Thyroid gland (tissue), 4 donors: ENCODE measurements at regions not wholly inside any gene's neighbourhood (a gene's known extent, or its start where the extent isn't known, plus 50 kb on each side); places are given as distances from the start of the nearest gene placed in this dataset.

ENCODE experiments used
- DNase-seq, 2 donors: peaks; one replicate each; pipeline ENCODE4 v3.0.0-alpha.2; 2019
- H3K27ac ChIP-seq, 3 donors: fragments of 200-600 bp; sonication (generic); 1 replicate in 2 of 3; 2 replicates in 1 of 3; pipeline ENCODE4 v1.5.1; 2016 to 2019; ENCODE audit warnings: mild to moderate bottlenecking in 1 of 3, moderate library complexity in 1 of 3
- H3K27me3 ChIP-seq: fragments of 200-600 bp; sonication (generic); one replicate; pipeline ENCODE4 v1.5.1; 2019
- H3K36me3 ChIP-seq, 2 donors: fragments of 200-600 bp; sonication (generic); one replicate each; pipeline ENCODE4 v1.5.1; 2016 to 2019
- H3K4me1 ChIP-seq, 2 donors: fragments of 200-600 bp; sonication (generic); one replicate each; pipeline ENCODE4 v1.5.1; 2017 to 2019
- H3K4me3 ChIP-seq, 3 donors: fragments of 200-600 bp; sonication (generic); replicated peaks in 1 of 3; 1 replicate in 2 of 3; 2 replicates in 1 of 3; pipeline ENCODE4 v1.5.1; 2016; ENCODE audit warnings: mild to moderate bottlenecking in 1 of 3
- H3K9me3 ChIP-seq: fragments of 200-600 bp; sonication (generic); one replicate; pipeline ENCODE4 v1.5.1; 2017
- POLR2A ChIP-seq, 2 donors: fragments of 450-650 bp; IDR thresholded peaks; one replicate each; pipeline ENCODE4 v1.6.1; 2017; ENCODE audit warnings: antibody characterized with exemption in 2 of 2, mild to moderate bottlenecking in 2 of 2, moderate library complexity in 1 of 2
- whole genome bisulfite sequencing, 2 donors: methylation state at CpG; one replicate each; pipeline ENCODE4 v1.1.5; 2017; 5-methylcytosine and 5-hydroxymethylcytosine counted together
- intact Hi-C: fragments of 100-400 bp; cut with DNase I; formaldehyde crosslinking; loops from one replicate; pipeline ENCODE4 v1.15.1; 2023
- TF ChIP-seq, protein P1 (sequence below), 6 experiments: fragments of 200-600 bp in 3 of 6; fragments of 450-650 bp in 3 of 6; sonication (generic) in 3 of 6; IDR thresholded peaks; one replicate each; pipeline ENCODE4 v1.5.1; 2016 to 2019; ENCODE audit warnings: antibody characterized with exemption in 6 of 6, mild to moderate bottlenecking in 2 of 6, inconsistent platforms in 1 of 6, moderate library complexity in 1 of 6

- DNase-seq, result no peak
- TF ChIP-seq, protein P1, sequence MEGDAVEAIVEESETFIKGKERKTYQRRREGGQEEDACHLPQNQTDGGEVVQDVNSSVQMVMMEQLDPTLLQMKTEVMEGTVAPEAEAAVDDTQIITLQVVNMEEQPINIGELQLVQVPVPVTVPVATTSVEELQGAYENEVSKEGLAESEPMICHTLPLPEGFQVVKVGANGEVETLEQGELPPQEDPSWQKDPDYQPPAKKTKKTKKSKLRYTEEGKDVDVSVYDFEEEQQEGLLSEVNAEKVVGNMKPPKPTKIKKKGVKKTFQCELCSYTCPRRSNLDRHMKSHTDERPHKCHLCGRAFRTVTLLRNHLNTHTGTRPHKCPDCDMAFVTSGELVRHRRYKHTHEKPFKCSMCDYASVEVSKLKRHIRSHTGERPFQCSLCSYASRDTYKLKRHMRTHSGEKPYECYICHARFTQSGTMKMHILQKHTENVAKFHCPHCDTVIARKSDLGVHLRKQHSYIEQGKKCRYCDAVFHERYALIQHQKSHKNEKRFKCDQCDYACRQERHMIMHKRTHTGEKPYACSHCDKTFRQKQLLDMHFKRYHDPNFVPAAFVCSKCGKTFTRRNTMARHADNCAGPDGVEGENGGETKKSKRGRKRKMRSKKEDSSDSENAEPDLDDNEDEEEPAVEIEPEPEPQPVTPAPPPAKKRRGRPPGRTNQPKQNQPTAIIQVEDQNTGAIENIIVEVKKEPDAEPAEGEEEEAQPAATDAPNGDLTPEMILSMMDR (IDR thresholded peaks at IDR 0.05), result no peak
- TF ChIP-seq POLR2A (IDR thresholded peaks at IDR 0.05), result no peak
- no peaks in the 10 kb centered on the region for H3K9me3 ChIP-seq
- no peak overlapping the region for H3K27ac ChIP-seq
- H3K36me3 ChIP-seq, result no peaks in the 10 kb centered on the region
- intact Hi-C loops, result no loop called here
- no peaks in the 10 kb centered on the region for H3K4me1 ChIP-seq
- WGBS, 2 donors, result 95 to 100% methylated on average over 1 of the region's 1 CpG
- no peak overlapping the region for H3K4me3 ChIP-seq
- H3K27me3 ChIP-seq, result no peaks in the 10 kb centered on the region
Measured at GRCh38 chr4:31108762-31109161, 388.6 kb downstream of the PCDH7 start.

- H3K27me3 ChIP-seq, result no peaks in the 10 kb centered on the region
- no peak overlapping the region for H3K27ac ChIP-seq
- DNase-seq, result no peak
- H3K4me3 ChIP-seq, result no peak overlapping the region
- H3K36me3 ChIP-seq, result no peaks in the 10 kb centered on the region
- no peaks in the 10 kb centered on the region for H3K9me3 ChIP-seq
- no peaks in the 10 kb centered on the region for H3K4me1 ChIP-seq
- intact Hi-C loops, result no loop called here
- no peak for TF ChIP-seq POLR2A (IDR thresholded peaks at IDR 0.05)
- TF ChIP-seq, protein P1 (IDR thresholded peaks at IDR 0.05), result no peak
Measured at GRCh38 chr4:31111790-31112189, 391.6 kb downstream of the PCDH7 start.

- no peaks in the 10 kb centered on the region for H3K27me3 ChIP-seq
- no peaks in the 10 kb centered on the region for H3K4me1 ChIP-seq
- DNase-seq, result no peak
- no peaks in the 10 kb centered on the region for H3K9me3 ChIP-seq
- intact Hi-C loops, result no loop called here
- no peak overlapping the region for H3K4me3 ChIP-seq
- no peak overlapping the region for H3K27ac ChIP-seq
- TF ChIP-seq, protein P1 (IDR thresholded peaks at IDR 0.05), result no peak
- 83 to 89% methylated on average over 6 of the region's 6 CpGs for WGBS, 2 donors
- no peaks in the 10 kb centered on the region for H3K36me3 ChIP-seq
Measured at GRCh38 chr4:31114816-31115215, 394.6 kb downstream of the PCDH7 start.

DNA sequence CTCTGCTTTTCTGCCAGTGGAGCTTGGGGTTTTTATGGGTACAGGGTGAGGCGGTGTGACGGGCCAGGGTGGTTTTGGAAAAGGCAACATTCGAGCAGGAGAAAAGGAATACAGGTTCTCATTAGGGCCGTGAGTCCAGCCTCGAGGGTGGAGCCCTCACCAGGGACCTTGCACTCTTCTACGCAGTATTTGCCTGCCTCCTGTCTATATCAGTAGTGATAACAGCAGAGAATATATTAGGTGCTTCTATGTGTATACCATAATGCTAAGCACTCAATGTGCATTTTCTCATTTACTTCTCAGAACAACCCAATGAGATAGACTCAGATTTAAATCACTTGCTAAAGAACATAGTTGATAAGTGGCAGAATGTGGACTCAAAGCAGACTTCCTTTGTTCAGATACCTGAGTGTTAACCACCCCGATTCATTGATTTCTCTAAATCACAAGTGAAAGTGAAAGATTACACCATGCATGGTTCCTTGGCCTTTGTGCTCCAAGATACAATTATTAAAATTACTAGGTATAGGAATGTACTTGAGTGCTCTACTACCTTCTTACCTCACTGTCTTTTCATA is 403.9 kb downstream of the PCDH7 start:
- WGBS, 2 donors, result 93 to 95% methylated on average over 7 of the region's 7 CpGs
- Histone ChIP-seq H3K4me1 (no peaks in the 10 kb centered on the region), H3K4me3 (no peak overlapping the region), H3K27me3 (no peaks in the 10 kb centered on the region), H3K27ac (no peak overlapping the region), H3K9me3 (no peaks in the 10 kb centered on the region), H3K36me3 (no peaks in the 10 kb centered on the region)
- intact Hi-C loops, result no loop called here
- no peak for DNase-seq
- no peak for TF ChIP-seq POLR2A (IDR thresholded peaks at IDR 0.05)

GRCh38 chr4:31125061-31125460 is 404.9 kb downstream of the PCDH7 start:
- no peaks in the 10 kb centered on the region for H3K27me3 ChIP-seq
- H3K9me3 ChIP-seq, result no peaks in the 10 kb centered on the region
- H3K36me3 ChIP-seq, result no peaks in the 10 kb centered on the region
- no peak overlapping the region for H3K27ac ChIP-seq
- H3K4me3 ChIP-seq, result no peak overlapping the region
- DNase-seq, result no peak
- H3K4me1 ChIP-seq, result no peaks in the 10 kb centered on the region
- 85 to 94% methylated on average over 1 of the region's 1 CpG for whole genome bisulfite sequencing, 2 donors
- intact Hi-C loops, result no loop called here
- TF ChIP-seq, protein P1 (IDR thresholded peaks at IDR 0.05), result no peak
- no peak for TF ChIP-seq POLR2A (IDR thresholded peaks at IDR 0.05)

- TF ChIP-seq, protein P1 (IDR thresholded peaks at IDR 0.05), result no peak
- TF ChIP-seq POLR2A (IDR thresholded peaks at IDR 0.05), result no peak
- WGBS, 2 donors, result 78 to 85% methylated on average over 2 of the region's 2 CpGs
- H3K27me3 ChIP-seq, result no peaks in the 10 kb centered on the region
- H3K27ac ChIP-seq, result no peak overlapping the region
- no peaks in the 10 kb centered on the region for H3K36me3 ChIP-seq
- intact Hi-C loops, result no loop called here
- H3K4me1 ChIP-seq, result no peaks in the 10 kb centered on the region
- no peaks in the 10 kb centered on the region for H3K9me3 ChIP-seq
- H3K4me3 ChIP-seq, result no peak overlapping the region
- no peak for DNase-seq
Measured at GRCh38 chr4:31125496-31125895, 405.3 kb downstream of the PCDH7 start.
